ENCODE measurements at regions not wholly inside any gene's neighbourhood (a gene's known extent, or its start where the extent isn't known, plus 50 kb on each side); places are given as distances from the start of the nearest gene placed in this dataset.

- H3K9me3 ChIP-seq (ENCODE audit: low read length) = no peaks in the 10 kb centered on the region
- no peak overlapping the region for H3K9ac ChIP-seq (ENCODE audit: low read length)
- H4K20me1 ChIP-seq (ENCODE audit: insufficient read depth, low read length) = no peaks in the 10 kb centered on the region
- no peaks in the 10 kb centered on the region for H3K36me3 ChIP-seq (ENCODE audit: insufficient read depth, low read length)
- H3K27ac ChIP-seq (ENCODE audit: low read depth, low read length, poor library complexity, severe bottlenecking) = no peak overlapping the region
- H3K4me2 ChIP-seq (ENCODE audit: low read length) = no peak overlapping the region
- H3K9me2 ChIP-seq (ENCODE audit: low read depth, low read length) = no peaks in the 10 kb centered on the region
- no peaks in the 10 kb centered on the region for H3K4me1 ChIP-seq (ENCODE audit: insufficient read depth, low read length, severe bottlenecking)
- TF ChIP-seq, protein P1, sequence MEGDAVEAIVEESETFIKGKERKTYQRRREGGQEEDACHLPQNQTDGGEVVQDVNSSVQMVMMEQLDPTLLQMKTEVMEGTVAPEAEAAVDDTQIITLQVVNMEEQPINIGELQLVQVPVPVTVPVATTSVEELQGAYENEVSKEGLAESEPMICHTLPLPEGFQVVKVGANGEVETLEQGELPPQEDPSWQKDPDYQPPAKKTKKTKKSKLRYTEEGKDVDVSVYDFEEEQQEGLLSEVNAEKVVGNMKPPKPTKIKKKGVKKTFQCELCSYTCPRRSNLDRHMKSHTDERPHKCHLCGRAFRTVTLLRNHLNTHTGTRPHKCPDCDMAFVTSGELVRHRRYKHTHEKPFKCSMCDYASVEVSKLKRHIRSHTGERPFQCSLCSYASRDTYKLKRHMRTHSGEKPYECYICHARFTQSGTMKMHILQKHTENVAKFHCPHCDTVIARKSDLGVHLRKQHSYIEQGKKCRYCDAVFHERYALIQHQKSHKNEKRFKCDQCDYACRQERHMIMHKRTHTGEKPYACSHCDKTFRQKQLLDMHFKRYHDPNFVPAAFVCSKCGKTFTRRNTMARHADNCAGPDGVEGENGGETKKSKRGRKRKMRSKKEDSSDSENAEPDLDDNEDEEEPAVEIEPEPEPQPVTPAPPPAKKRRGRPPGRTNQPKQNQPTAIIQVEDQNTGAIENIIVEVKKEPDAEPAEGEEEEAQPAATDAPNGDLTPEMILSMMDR (IDR thresholded peaks at IDR 0.05; ENCODE audit: low read length) = no peak
- TF ChIP-seq EZH2 (IDR thresholded peaks at IDR 0.05; ENCODE audit: borderline replicate concordance, low read length) = no peak
- no peak overlapping the region for H2AFZ ChIP-seq (ENCODE audit: low read length)
- H3K4me3 ChIP-seq (ENCODE audit: low read depth, low read length, poor library complexity, severe bottlenecking) = no peak overlapping the region
- H3K27me3 ChIP-seq (ENCODE audit: insufficient read depth, low read length) = no peaks in the 10 kb centered on the region
- no peaks in the 10 kb centered on the region for H3F3A ChIP-seq (ENCODE audit: insufficient read depth, low read length)
- H3K79me2 ChIP-seq (ENCODE audit: insufficient read depth, low read length) = no peaks in the 10 kb centered on the region
Measured at GRCh38 chr14:85235868-85236267, 294.1 kb upstream of the FLRT2 start.

DNA sequence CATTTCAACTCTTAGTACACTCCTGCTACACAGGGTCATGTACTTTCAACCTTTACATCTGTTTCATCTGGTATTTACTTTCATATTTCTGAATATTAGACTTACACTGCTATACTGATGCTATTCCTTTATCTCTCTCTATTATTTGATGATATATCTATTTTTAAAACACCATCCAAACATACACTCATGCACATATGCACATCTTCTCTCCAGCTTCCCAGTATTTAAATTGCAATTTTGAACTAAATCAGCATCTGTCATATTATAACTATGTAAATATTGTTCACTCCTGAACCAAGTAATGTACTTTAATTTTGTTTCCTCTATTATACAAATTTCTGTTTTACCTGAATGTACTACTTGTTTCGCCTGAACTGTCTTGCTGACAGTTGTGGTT lies 293.6 kb upstream of the FLRT2 start:
- Histone ChIP-seq H3K36me3 (ENCODE audit: insufficient read depth, low read length) (no peaks in the 10 kb centered on the region), H3F3A (ENCODE audit: insufficient read depth, low read length) (no peaks in the 10 kb centered on the region), H3K4me2 (ENCODE audit: low read length) (no peak overlapping the region)

DNA sequence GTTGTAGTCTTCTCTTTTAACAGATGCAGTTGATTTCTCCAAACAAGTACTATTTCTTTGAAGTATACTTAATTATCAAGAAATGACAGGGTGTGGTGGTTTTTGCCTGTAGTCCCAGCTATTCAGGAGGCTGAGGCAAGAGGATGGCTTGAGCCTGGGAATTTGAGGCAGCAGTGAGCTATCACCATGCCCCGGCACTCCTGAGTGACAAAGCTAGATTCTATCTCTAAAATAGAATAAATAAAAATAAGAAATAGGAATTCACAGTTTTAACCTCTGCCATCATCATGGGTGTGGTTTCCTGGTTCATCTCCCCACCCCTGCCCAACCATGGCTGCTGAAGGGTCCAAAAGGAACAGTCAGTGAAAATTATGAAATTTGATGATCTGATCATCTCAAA lies 290.2 kb upstream of the FLRT2 start:
- H3K9me3 ChIP-seq (ENCODE audit: low read length) = no peaks in the 10 kb centered on the region
- H3K4me1 ChIP-seq (ENCODE audit: insufficient read depth, low read length, severe bottlenecking) = no peaks in the 10 kb centered on the region
- no peaks in the 10 kb centered on the region for H3K79me2 ChIP-seq (ENCODE audit: insufficient read depth, low read length)
- H3K27ac ChIP-seq (ENCODE audit: low read depth, low read length, poor library complexity, severe bottlenecking) = no peak overlapping the region
- H4K20me1 ChIP-seq (ENCODE audit: insufficient read depth, low read length) = no peaks in the 10 kb centered on the region
- H3K4me2 ChIP-seq (ENCODE audit: low read length) = no peak overlapping the region
- H3F3A ChIP-seq (ENCODE audit: insufficient read depth, low read length) = no peaks in the 10 kb centered on the region
- H2AFZ ChIP-seq (ENCODE audit: low read length) = no peak overlapping the region
- no peaks in the 10 kb centered on the region for H3K36me3 ChIP-seq (ENCODE audit: insufficient read depth, low read length)
- H3K9me2 ChIP-seq (ENCODE audit: low read depth, low read length) = no peaks in the 10 kb centered on the region
- TF ChIP-seq EZH2 (IDR thresholded peaks at IDR 0.05; ENCODE audit: borderline replicate concordance, low read length) = no peak
- TF ChIP-seq, protein P1 (IDR thresholded peaks at IDR 0.05; ENCODE audit: low read length) = no peak
- no peaks in the 10 kb centered on the region for H3K27me3 ChIP-seq (ENCODE audit: insufficient read depth, low read length)
- H3K4me3 ChIP-seq (ENCODE audit: low read depth, low read length, poor library complexity, severe bottlenecking) = no peak overlapping the region
- H3K9ac ChIP-seq (ENCODE audit: low read length) = no peak overlapping the region

More for the DNA sequence above, 293.6 kb upstream of the FLRT2 start:
- H2AFZ ChIP-seq (ENCODE audit: low read length) = no peak overlapping the region
- no peaks in the 10 kb centered on the region for H3K9me3 ChIP-seq (ENCODE audit: low read length)
- H3K9me2 ChIP-seq (ENCODE audit: low read depth, low read length) = no peaks in the 10 kb centered on the region
- H4K20me1 ChIP-seq (ENCODE audit: insufficient read depth, low read length) = no peaks in the 10 kb centered on the region
- TF ChIP-seq EZH2 (IDR thresholded peaks at IDR 0.05; ENCODE audit: borderline replicate concordance, low read length) = no peak
- TF ChIP-seq, protein P1 (IDR thresholded peaks at IDR 0.05; ENCODE audit: low read length) = no peak
- no peaks in the 10 kb centered on the region for H3K27me3 ChIP-seq (ENCODE audit: insufficient read depth, low read length)
- no peak overlapping the region for H3K27ac ChIP-seq (ENCODE audit: low read depth, low read length, poor library complexity, severe bottlenecking)
- no peak overlapping the region for H3K4me3 ChIP-seq (ENCODE audit: low read depth, low read length, poor library complexity, severe bottlenecking)
- no peaks in the 10 kb centered on the region for H3K4me1 ChIP-seq (ENCODE audit: insufficient read depth, low read length, severe bottlenecking)
- H3K9ac ChIP-seq (ENCODE audit: low read length) = no peak overlapping the region
- H3K79me2 ChIP-seq (ENCODE audit: insufficient read depth, low read length) = no peaks in the 10 kb centered on the region
